ENCODE measurements at regions not wholly inside any gene's neighbourhood (a gene's known extent, or its start where the extent isn't known, plus 50 kb on each side); places are given as distances from the start of the nearest gene placed in this dataset.

DNA sequence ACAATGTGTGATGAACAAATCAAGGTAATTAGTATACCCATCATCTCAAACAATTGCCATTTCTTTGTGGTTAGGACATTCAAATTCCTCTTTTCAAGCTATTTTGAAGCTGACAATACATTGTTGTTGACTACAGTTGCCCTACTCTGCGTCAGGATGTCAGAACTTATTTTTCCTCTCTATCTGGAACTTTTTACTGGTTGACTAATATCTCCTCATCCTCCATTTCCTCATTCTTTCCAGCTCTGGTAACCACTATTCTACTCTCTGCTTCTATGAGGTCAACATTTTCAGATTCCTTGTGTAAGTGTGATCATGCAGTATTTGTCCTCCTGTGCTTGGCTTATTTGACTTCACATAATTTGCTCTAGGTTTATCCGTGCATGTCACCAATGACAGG lies 240.5 kb upstream of the HS3ST1 start:
- ChIA-PET POLR2A (no interaction called here), CTCF (no interaction called here)
- H3K4me3 Mint-ChIP-seq: no peak overlapping the region
- Histone ChIP-seq H3K9ac (ENCODE audit: low read length) (no peak overlapping the region), H3K4me1 (ENCODE audit: control insufficient read depth in 2 of 2, insufficient read depth in 2 of 2, low read length in 2 of 2) (no peaks in the 10 kb centered on the region), H3K27ac (ENCODE audit: low read length in 2 of 2) (no peak overlapping the region), H3K36me3 (replicated peaks in 1 of 2; ENCODE audit: control extremely low read depth in 1 of 2, control insufficient read depth in 1 of 2, extremely low read depth in 1 of 2, insufficient read depth in 2 of 2, low read length in 1 of 2) (no peaks in the 10 kb centered on the region), H3K9me3 (ENCODE audit: control extremely low read depth in 1 of 3, control insufficient read depth in 2 of 3, insufficient read depth in 1 of 3, low read length in 2 of 3) (no peaks in the 10 kb centered on the region), H3K27me3 (replicated peaks in 1 of 4; ENCODE audit: control extremely low read depth in 1 of 4, control insufficient read depth in 3 of 4, insufficient read depth in 4 of 4, low read length in 3 of 4) (no peaks in the 10 kb centered on the region), H3K79me2 (ENCODE audit: control insufficient read depth, insufficient read depth, low read length) (no peaks in the 10 kb centered on the region), H2AFZ (ENCODE audit: insufficient read depth, low read depth, low read length, poor library complexity, severe bottlenecking) (no peak overlapping the region), H3K4me2 (replicated peaks; ENCODE audit: low read depth, low read length, poor library complexity, severe bottlenecking) (no peak overlapping the region), H3K4me3 (ENCODE audit: control extremely low read depth in 1 of 5, extremely low read depth in 1 of 5, insufficient read depth in 1 of 5, low read depth in 2 of 5, low read length in 4 of 5) (no peak overlapping the region), H4K20me1 (ENCODE audit: control insufficient read depth, insufficient read depth, low read length, poor library complexity, severe bottlenecking) (no peaks in the 10 kb centered on the region)
- no peak overlapping the region for H3K27ac Mint-ChIP-seq
- intact Hi-C loops (cut with micrococcal nuclease): no loop called here
- H3K9me3 Mint-ChIP-seq (ENCODE audit: insufficient read depth): no peaks in the 10 kb centered on the region
- DNase-seq (no peak), ATAC-seq (ENCODE audit: low read depth) (no peak)
- WGBS (ENCODE audit: insufficient coverage): 100% methylated on average over 1 of the region's 2 CpGs
- no peak for TF ChIP-seq EZH2 (IDR thresholded peaks at IDR 0.05; ENCODE audit: borderline replicate concordance, insufficient read depth, low read depth, low read length, poor library complexity, severe bottlenecking)
- TF ChIP-seq, protein P1, sequence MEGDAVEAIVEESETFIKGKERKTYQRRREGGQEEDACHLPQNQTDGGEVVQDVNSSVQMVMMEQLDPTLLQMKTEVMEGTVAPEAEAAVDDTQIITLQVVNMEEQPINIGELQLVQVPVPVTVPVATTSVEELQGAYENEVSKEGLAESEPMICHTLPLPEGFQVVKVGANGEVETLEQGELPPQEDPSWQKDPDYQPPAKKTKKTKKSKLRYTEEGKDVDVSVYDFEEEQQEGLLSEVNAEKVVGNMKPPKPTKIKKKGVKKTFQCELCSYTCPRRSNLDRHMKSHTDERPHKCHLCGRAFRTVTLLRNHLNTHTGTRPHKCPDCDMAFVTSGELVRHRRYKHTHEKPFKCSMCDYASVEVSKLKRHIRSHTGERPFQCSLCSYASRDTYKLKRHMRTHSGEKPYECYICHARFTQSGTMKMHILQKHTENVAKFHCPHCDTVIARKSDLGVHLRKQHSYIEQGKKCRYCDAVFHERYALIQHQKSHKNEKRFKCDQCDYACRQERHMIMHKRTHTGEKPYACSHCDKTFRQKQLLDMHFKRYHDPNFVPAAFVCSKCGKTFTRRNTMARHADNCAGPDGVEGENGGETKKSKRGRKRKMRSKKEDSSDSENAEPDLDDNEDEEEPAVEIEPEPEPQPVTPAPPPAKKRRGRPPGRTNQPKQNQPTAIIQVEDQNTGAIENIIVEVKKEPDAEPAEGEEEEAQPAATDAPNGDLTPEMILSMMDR (IDR thresholded peaks at IDR 0.05): no peak
- H3K4me1 Mint-ChIP-seq: no peaks in the 10 kb centered on the region
- no peaks in the 10 kb centered on the region for H3K27me3 Mint-ChIP-seq

GRCh38 chr4:11663114-11663513 lies 234.4 kb upstream of the HS3ST1 start:
- CTCF ChIA-PET: no interaction called here
- Mint-ChIP-seq H3K9me3 (ENCODE audit: insufficient read depth) (no peaks in the 10 kb centered on the region), H3K27me3 (no peaks in the 10 kb centered on the region), H3K4me1 (no peaks in the 10 kb centered on the region), H3K27ac (no peak overlapping the region), H3K4me3 (no peak overlapping the region)
- ATAC-seq (ENCODE audit: low read depth) (no peak), DNase-seq (no peak)
- intact Hi-C loops (cut with micrococcal nuclease): no loop called here
- Histone ChIP-seq H3K36me3 (replicated peaks in 1 of 2; ENCODE audit: control extremely low read depth in 1 of 2, control insufficient read depth in 1 of 2, extremely low read depth in 1 of 2, insufficient read depth in 2 of 2, low read length in 1 of 2) (no peaks in the 10 kb centered on the region), H3K4me2 (replicated peaks; ENCODE audit: low read depth, low read length, poor library complexity, severe bottlenecking) (no peak overlapping the region), H4K20me1 (ENCODE audit: control insufficient read depth, insufficient read depth, low read length, poor library complexity, severe bottlenecking) (no peaks in the 10 kb centered on the region), H3K9ac (ENCODE audit: low read length) (no peak overlapping the region), H3K27ac (ENCODE audit: low read length in 2 of 2) (no peak overlapping the region), H3K4me1 (ENCODE audit: control insufficient read depth in 2 of 2, insufficient read depth in 2 of 2, low read length in 2 of 2) (no peaks in the 10 kb centered on the region), H2AFZ (ENCODE audit: insufficient read depth, low read depth, low read length, poor library complexity, severe bottlenecking) (no peak overlapping the region), H3K27me3 (replicated peaks in 1 of 4; ENCODE audit: control extremely low read depth in 1 of 4, control insufficient read depth in 3 of 4, insufficient read depth in 4 of 4, low read length in 3 of 4) (no peaks in the 10 kb centered on the region), H3K9me3 (ENCODE audit: control extremely low read depth in 1 of 3, control insufficient read depth in 2 of 3, insufficient read depth in 1 of 3, low read length in 2 of 3) (no peaks in the 10 kb centered on the region), H3K79me2 (ENCODE audit: control insufficient read depth, insufficient read depth, low read length) (no peaks in the 10 kb centered on the region), H3K4me3 (ENCODE audit: control extremely low read depth in 1 of 5, extremely low read depth in 1 of 5, insufficient read depth in 1 of 5, low read depth in 2 of 5, low read length in 4 of 5) (no peak overlapping the region)
- WGBS (ENCODE audit: insufficient coverage): 86% methylated on average over 2 of the region's 4 CpGs
- POLR2A ChIA-PET: no interaction called here
- no peak for TF ChIP-seq EZH2 (IDR thresholded peaks at IDR 0.05; ENCODE audit: borderline replicate concordance, insufficient read depth, low read depth, low read length, poor library complexity, severe bottlenecking)
- TF ChIP-seq, protein P1 (IDR thresholded peaks at IDR 0.05): no peak

Measured in B cell (primary cell).